Stomach (tissue), 4 donors: ENCODE measurements at regions not wholly inside any gene's neighbourhood (a gene's known extent, or its start where the extent isn't known, plus 50 kb on each side); places are given as distances from the start of the nearest gene placed in this dataset.

Source experiments
- CTCF ChIP-seq, 7 experiments: fragments of 450-650 bp in 4 of 7; fragments of 200-600 bp in 3 of 7; sonication (generic) in 3 of 7; IDR thresholded peaks; one replicate each; pipeline ENCODE4 v1.5.1; 2016 to 2019; ENCODE audit warnings: antibody characterized with exemption in 7 of 7, control low read depth in 2 of 7, mild to moderate bottlenecking in 1 of 7
- EP300 ChIP-seq: sonication (generic); formaldehyde crosslinking; IDR thresholded peaks from one replicate; pipeline ENCODE4 v1.6.1; 2017; ENCODE audit warnings: antibody characterized with exemption
- POLR2A ChIP-seq, 4 donors: fragments of 450-650 bp; IDR thresholded peaks; one replicate each; pipeline ENCODE4 v1.6.1; 2016; ENCODE audit warnings: antibody characterized with exemption in 4 of 4, control low read depth in 2 of 4, mild to moderate bottlenecking in 1 of 4, moderate library complexity in 1 of 4

- TF ChIP-seq CTCF (IDR thresholded peaks at IDR 0.05) (no peak), EP300 (no peak), POLR2A (IDR thresholded peaks at IDR 0.05) (no peak)
These were observed 596.2 kb upstream of the TBL1XR1 start for GRCh38 chr3:177793451-177793850.
